Liver (tissue), 3 donors: ENCODE measurements at regions not wholly inside any gene's neighbourhood (a gene's known extent, or its start where the extent isn't known, plus 50 kb on each side); places are given as distances from the start of the nearest gene placed in this dataset.

Experiments used
- CTCF ChIP-seq: fragments of 150-350 bp; IDR thresholded peaks from 2 replicates; pipeline ENCODE4 v1.5.1; 2017; ENCODE audit warnings: improper control_type of control experiment, low read depth, low read length; ENCODE audit not compliant: missing input control
- GABPA ChIP-seq, 2 donors: IDR thresholded peaks in 1 of 2; conservative IDR thresholded peaks in 1 of 2; 2 replicates each; pipeline ENCODE4 v1.6.1; 2016; ENCODE audit warnings: antibody characterized with exemption in 2 of 2, mild to moderate bottlenecking in 1 of 2, moderate library complexity in 1 of 2
- MAX ChIP-seq: IDR thresholded peaks from 2 replicates; pipeline ENCODE4 v1.6.1; 2016; ENCODE audit warnings: antibody characterized with exemption
- RAD21 ChIP-seq, 2 donors: IDR thresholded peaks; 2 replicates each; pipeline ENCODE4 v1.6.1; 2016; ENCODE audit warnings: antibody characterized with exemption in 2 of 2, mild to moderate bottlenecking in 2 of 2
- REST ChIP-seq: IDR thresholded peaks from 2 replicates; pipeline ENCODE4 v1.6.1; 2016; ENCODE audit warnings: antibody characterized with exemption, mild to moderate bottlenecking
- ZBTB33 ChIP-seq: IDR thresholded peaks from 2 replicates; pipeline ENCODE4 v1.6.1; 2016; ENCODE audit warnings: antibody characterized with exemption
- donor health status: healthy.
- donor health status: healthy.

- TF ChIP-seq MAX (no peak), GABPA (IDR thresholded peaks at IDR 0.05 in 1 of 2, conservative IDR thresholded peaks at IDR 0.05 in 1 of 2) (no peak), CTCF (no peak), ZBTB33 (no peak), REST (no peak), RAD21 (IDR thresholded peaks at IDR 0.05) (no peak)
Measured at GRCh38 chr2:237154884-237155851, 69.5 kb downstream of the COPS8 start.
